Dedifferentiated amniotic fluid mesenchymal stem cell (primary cell): ENCODE measurements at regions not wholly inside any gene's neighbourhood (a gene's known extent, or its start where the extent isn't known, plus 50 kb on each side); places are given as distances from the start of the nearest gene placed in this dataset.

Source experiments
- DNase-seq: peaks from one replicate; pipeline ENCODE4 v3.0.0-alpha.2; 2016; ENCODE audit errors: extremely low spot score

DNA sequence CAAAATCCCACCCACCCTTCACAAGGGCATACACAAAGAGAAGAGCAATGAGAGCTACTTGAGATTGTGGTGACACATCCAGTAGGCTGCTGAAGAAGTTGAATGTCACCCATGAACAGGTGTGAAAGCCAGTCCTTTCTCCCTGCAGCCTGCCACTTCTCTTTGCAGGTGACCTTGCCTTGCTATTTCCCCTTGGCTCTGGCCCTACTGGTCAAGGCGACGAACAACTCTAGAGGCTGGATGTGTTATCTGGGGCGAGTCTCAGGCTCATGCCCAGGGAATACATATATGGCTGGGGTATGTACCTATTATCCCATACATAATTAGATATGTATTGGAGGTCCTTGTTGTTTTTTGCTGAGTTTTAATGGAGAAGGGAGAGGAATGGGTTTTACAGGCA lies 70.2 kb upstream of the EGLN3 start:
- DNase-seq: no peak

DNA sequence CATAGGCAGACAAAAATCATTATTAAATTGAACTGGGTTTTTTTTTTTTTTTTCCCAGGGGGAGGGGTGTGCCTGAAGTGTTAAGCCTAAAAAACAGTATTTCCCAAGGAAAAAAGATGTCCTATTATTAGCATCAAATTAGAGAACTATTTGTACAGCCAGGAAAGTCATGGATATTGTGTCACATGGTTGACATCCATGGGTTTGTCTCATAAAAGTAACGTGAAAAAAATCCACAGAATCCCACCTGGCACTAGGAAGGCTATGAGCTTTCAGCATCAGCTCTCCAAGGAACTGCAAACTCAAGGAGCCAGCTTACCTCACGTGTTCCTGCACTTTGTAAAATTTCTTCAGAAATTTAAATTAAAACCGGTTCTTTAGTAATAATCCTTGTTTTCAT lies 69.1 kb upstream of the EGLN3 start:
- no peak for DNase-seq

DNA sequence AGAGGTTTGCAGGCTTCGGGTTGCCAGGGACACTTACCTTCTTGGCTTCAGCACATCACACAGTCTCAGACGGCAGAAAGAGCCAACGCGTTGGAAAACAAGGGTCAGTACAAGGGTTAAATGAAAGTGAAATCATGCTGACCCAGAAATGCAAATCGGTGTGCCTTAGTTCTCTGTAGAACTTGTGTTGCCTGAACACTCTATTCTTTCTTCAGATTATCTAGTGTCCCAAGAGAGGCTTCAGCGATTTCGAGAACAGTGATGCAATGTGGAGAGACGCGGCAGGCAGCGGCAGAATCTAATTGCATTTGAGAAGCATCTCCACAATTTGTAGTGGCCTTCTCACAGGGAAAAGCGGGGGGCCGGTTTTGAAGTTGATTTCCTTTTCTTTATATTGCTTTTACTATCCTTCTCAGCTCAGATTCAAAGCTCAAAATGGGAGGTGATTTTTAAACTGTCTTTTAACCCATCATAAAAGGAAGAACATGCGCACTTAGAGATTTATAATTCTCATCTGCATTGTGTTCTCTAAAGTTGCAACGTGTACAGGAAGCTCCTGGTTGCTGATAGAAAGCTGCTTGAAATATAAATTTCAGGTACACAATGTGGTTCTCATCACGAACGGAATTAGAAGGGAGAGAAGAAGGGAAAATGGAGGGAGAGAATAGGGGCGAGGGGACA lies 67.8 kb upstream of the EGLN3 start:
- no peak for DNase-seq

DNA sequence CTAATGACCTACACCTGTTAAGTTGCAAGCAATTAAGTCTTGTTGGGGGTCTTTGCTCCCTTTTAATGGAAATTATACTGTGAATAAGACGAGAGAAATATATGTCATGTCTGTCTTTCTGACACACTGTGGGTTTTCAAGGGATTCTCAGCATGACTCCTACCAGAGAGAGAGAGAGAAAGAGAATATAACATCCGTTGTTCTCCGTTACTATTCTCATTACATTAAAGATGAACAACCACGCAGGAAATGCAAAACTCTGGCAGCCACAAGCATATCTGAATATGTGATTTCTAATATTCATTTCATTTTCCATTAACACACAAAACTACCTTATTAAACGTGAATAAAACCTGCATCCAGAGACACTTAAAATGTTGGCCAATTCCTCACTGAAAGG lies 67.3 kb upstream of the EGLN3 start:
- DNase-seq: no peak

DNA sequence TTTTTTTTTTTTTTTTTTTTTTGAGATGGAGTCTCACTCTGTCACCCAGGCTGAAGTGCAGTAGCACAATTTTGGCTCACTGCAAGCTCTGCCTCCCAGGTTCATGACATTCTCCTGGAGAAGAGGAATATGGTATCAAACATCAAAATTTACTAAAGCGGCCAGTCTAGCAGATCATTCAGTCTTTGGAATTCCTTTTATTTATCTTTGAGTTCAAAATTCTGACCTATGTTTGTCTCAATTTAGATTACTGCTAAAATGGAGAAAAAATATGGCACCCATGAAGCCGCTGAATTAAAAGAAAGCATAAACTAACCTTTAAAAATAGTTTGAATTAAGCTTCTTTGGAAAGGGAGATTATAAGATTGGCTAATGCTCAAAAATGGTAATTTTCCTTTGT lies 64.5 kb upstream of the EGLN3 start:
- no peak for DNase-seq

DNA sequence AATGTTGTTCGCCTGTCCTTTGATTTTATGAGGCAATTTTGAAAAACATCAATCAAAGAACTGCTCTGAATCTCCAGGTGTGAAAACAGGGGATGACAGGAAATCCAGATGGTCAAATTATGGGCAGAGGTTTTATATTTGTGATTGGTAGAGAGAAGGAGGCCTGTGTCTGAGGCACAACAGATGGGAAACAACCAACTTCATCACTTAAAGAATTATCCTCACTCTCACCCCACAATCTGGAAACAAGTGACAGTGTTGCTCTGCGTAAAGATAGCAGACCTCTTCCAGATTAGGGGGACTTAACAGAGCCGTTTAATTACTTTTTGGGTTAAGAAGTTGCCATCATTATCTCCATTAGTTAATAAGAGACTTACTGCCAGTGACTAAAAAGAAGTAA lies 64.1 kb upstream of the EGLN3 start:
- no peak for DNase-seq

DNA sequence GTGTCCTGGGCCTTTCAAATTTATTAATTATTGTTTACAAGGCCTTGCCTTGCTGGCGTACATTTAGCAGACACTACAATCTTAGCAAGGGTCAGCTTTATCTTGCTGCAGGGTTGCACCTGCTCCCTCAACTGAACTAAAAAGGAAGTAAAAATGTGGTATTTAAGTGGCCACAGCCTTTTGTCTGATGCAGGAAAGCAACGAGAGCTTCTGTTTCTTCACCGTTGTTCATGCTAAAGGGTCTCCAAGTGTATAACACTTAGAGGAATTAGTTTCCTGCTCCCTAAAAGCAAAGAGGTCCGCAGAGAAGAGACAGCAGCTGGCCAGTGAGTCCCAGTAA lies 62.8 kb upstream of the EGLN3 start:
- DNase-seq: no peak

DNA sequence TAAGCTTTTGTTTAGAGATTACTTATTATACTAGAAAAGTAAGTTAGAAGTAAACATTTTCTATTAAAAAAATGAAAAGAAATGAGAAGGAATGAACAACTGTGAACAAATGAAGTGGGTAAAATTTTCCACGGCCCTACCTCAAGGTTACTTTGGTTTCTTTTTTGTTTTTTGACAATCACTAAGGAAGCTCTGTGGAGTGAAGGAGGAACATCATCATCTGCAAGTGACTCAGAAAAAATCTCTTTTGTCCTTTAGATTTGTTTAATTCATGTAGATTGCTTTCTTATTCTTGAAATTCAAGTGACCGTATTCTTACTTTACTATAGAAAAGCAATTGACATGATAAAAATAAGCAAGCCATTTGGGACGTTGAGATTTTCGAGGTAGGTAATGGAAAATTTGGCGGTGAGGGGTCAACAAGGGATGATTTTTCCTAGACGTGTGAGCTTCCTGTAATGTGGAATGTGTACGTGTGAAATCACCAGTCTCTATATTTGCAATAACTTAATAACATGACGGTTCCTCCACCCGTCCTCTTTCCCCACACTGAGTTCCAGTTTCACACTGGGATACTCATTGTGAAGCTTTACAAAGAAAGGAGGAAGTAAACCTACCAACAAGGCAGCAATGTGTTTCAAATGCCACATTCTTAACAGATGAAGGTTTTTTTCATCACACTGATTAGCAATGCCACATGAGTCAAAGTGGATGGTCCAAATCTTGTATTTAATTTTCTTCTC lies 62.3 kb upstream of the EGLN3 start:
- DNase-seq: no peak

DNA sequence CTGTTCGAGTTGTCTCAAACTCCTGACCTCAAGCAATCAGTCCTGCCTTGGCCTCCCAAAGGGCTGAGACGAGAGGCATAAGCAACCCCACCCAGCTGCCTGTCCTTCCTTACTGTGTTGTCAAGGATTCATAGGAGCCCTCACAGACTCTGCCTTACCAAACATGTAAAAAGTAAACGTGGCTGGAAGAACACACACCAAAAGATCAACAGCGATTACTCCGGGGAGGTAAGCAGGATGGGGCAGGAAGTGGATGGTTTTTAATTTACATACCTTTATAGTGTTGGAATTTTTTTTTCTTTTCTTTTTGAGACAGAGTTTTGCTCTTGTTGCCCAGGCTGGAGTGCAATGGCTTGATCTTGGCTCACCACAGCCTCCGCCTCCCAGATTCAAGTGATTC lies 61.5 kb upstream of the EGLN3 start:
- no peak for DNase-seq

DNA sequence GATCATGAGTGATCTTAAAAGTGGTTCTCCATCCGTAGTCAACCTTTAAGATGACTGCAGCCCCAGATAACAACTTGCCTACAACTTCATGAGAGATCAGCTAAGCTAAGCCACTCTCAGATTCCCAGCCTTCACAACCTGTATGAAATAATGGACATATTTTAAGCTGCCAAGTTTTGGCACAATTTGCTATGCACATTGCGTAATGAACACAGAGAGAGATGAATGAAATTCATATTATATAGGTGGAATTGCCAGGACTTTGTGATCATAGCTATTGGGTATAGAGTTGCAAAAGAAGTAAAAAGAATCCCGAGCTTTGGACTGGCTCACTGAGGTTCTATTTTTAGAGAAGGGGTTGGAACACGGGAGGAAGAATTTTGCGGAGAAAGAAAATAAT lies 59.1 kb upstream of the EGLN3 start:
- DNase-seq: no peak

DNA sequence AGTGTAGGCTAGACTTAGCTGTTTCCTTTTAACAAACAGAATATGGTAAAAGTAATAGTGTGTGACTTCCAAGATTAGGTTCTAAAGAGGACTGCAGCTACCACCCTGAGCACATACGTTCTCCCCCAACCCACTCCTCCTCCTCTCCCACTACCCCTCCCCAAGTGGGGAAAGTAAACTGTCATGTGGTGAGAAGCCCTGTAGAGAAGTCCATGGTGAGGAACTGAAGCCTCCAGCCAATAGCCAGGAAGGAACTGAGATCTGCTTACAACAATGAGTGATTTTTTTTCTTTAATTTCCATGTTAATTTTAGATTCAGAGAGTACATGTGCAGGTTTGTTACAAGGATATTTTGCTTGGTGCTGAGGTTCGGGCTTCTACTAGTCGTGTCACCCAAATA lies 57.0 kb upstream of the EGLN3 start:
- no peak for DNase-seq

DNA sequence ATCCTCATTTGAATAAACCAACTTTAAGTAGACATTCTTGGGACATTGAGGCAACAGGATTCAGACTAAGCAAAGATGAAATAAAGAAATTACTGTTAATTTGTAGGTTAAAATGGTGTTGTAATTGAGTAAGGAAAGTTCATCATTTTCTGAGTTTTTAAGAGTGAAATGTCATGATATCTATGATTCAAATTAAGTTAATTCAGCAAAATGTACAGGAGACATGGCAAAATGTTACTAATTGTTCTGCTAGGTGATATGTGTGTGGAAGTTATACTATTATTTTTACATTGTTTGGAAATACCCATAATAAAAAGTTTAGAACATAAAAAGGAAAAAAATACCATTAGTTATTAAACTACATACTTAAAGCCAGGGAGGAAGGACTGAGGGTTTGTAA lies 55.0 kb upstream of the EGLN3 start:
- no peak for DNase-seq

DNA sequence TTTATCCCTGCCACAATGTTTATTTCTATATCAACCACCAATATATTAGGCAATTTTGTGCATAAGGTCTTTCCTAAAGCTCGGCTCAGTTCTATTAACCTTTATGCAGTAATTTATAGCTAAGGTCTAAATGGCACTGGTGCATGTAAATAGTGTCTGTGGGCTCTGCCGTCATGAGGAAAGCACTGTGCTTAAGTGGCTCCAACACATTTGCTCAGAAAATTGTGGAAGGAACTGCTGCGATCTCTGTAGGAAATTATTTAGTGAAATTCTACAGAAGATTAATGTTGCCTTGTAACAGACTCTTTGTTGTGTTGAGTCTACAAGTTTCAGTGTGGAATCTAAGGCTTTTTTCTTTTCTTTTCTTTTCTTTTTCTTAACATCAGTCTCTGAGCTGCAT lies 54.0 kb upstream of the EGLN3 start:
- no peak for DNase-seq

DNA sequence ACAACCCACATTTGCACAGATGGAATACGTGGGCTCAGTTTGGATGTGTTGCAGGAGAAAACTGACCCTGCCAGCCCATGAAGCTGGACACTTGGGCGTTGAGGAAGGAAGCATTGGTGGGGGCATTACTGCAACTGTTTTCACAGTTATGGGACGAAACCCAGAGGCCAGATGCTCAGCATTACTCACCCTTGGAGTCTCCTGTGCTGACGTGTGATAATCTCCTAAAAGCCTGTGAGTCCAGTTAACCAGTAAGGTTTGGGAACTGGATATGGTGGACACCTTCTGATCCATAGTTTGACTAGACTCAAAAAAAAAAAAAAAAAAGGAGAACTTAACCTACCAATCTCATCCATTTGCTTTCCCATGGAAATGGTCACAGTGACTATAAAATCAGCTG lies 52.8 kb upstream of the EGLN3 start:
- no peak for DNase-seq

DNA sequence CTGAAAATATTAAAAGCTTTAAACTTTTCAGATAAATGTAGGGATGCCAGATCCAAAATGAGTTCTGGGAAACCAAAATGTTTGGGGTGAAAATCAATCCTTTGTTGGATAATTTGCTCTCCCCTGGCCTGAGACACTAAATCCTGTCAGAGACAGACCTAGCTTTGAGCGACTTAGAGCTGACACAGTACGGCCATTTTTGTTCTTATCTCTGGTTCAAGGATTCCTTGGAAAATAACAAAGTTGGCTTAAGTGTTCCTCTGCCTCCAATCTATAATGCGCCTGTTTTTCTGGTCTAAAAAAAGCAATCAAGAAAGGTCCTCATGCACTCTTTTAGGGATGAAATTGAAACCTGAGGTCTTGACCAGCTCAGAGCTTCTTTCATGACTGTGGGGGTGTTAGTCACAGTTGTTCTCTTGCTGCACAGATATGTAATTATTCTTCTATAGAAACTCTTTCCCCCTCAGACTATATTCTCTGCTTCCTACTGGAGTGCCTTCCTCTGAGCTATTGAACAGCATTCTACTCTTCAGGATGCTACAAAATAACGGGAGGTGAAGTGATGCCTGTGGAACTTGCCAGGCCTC lies 52.3 kb upstream of the EGLN3 start:
- DNase-seq: no peak
